Endothelial cell of umbilical vein (primary cell): ENCODE measurements at regions not wholly inside any gene's neighbourhood (a gene's known extent, or its start where the extent isn't known, plus 50 kb on each side); places are given as distances from the start of the nearest gene placed in this dataset.

Source experiments
- BruUV-seq: library from RNA; stranded (reverse); fragments of 400-500 nt; replicated peaks from 2 replicates; lab custom pipeline; 2021; lab: Mats Ljungman, UMichigan
- CTCF ChIA-PET: fragments of 300-600, 350-600 bp; sonication (Branson Sonifier 250); formaldehyde crosslinking; loops from one replicate; lab custom pipeline; 2021; ENCODE audit warnings: antibody characterized with exemption, inconsistent platforms; lab: Charles Lee
- POLR2A ChIA-PET: fragments of 300-600, 350-600 bp; sonication (Branson Sonifier 250); formaldehyde crosslinking; loops from one replicate; lab custom pipeline; 2021; ENCODE audit warnings: antibody characterized with exemption, inconsistent platforms; lab: Charles Lee
- DNase-seq: peaks from one replicate; pipeline ENCODE4 v3.0.0-alpha.2; 2011; ENCODE audit warnings: low read depth, low spot score
- FAIRE-seq: peaks from 2 replicates; lab custom pipeline; 2011; peaks lifted over from hg19 to GRCh38; lab: Jason Lieb, UNC
- H2AFZ ChIP-seq: 2 replicates; pipeline ENCODE4 v1.6.0; 2012; ENCODE audit warnings: low read depth, low read length, control low read depth, inconsistent platforms
- H3K27ac ChIP-seq: 2 replicates; pipeline ENCODE4 v1.5.1; 2011; ENCODE audit warnings: low read depth, mild to moderate bottlenecking, control low read depth, low read length, moderate library complexity; ENCODE audit not compliant: insufficient read depth
- H3K27me3 ChIP-seq, 2 experiments: 2 replicates each; pipeline versions ENCODE4 v1.6.0 to v1.6.1; 2011; ENCODE audit warnings: low read length in 2 of 2, mixed read lengths in 1 of 2; ENCODE audit not compliant: control insufficient read depth in 2 of 2, insufficient read depth in 2 of 2
- H3K36me3 ChIP-seq, 2 experiments: 2 replicates in 1 of 2; 3 replicates in 1 of 2; pipeline ENCODE4 v1.5.1; 2011; ENCODE audit warnings: low read length in 2 of 2, mild to moderate bottlenecking in 1 of 2, moderate library complexity in 1 of 2; ENCODE audit not compliant: control insufficient read depth in 2 of 2, insufficient read depth in 2 of 2; ENCODE audit errors: extremely low read depth in 1 of 2
- H3K4me1 ChIP-seq: 3 replicates; pipeline ENCODE4 v1.5.1; 2011; ENCODE audit warnings: mild to moderate bottlenecking, low read length; ENCODE audit not compliant: control insufficient read depth, insufficient read depth; ENCODE audit errors: extremely low read depth
- H3K4me2 ChIP-seq: 2 replicates; pipeline ENCODE4 v1.6.1; 2011; ENCODE audit warnings: low read length, control low read depth, mixed read lengths; ENCODE audit not compliant: insufficient read depth
- H3K4me3 ChIP-seq, 3 experiments: fragments of 200-600 bp in 1 of 3; sonication (generic), shearing (Covaris generic) in 1 of 3; replicated peaks in 1 of 3; 2 replicates each; pipeline ENCODE4 v1.5.1; 2011 to 2016; ENCODE audit warnings: control low read depth in 3 of 3, low read length in 3 of 3, mild to moderate bottlenecking in 2 of 3, inconsistent platforms in 1 of 3, low read depth in 1 of 3, moderate library complexity in 1 of 3; ENCODE audit not compliant: insufficient read depth in 1 of 3
- H3K79me2 ChIP-seq: 2 replicates; pipeline ENCODE4 v1.6.0; 2012; ENCODE audit warnings: low read length, inconsistent platforms; ENCODE audit not compliant: control insufficient read depth, insufficient read depth
- H3K9ac ChIP-seq: replicated peaks from 2 replicates; pipeline ENCODE3; 2011; ENCODE audit warnings: low read length, control low read depth; ENCODE audit not compliant: insufficient read depth; ENCODE audit errors: extremely low read depth
- H3K9me1 ChIP-seq: replicated peaks from 3 replicates; pipeline ENCODE4 v1.6.0; 2011; ENCODE audit warnings: mild to moderate bottlenecking, low read length; ENCODE audit not compliant: control insufficient read depth, insufficient read depth; ENCODE audit errors: extremely low read depth
- H3K9me3 ChIP-seq: replicated peaks from 2 replicates; pipeline ENCODE4 v1.5.1; 2012; ENCODE audit warnings: low read length, inconsistent platforms; ENCODE audit not compliant: control insufficient read depth, insufficient read depth
- H4K20me1 ChIP-seq: replicated peaks from 2 replicates; pipeline ENCODE3; 2011; ENCODE audit warnings: mild to moderate bottlenecking, low read length; ENCODE audit not compliant: control insufficient read depth, insufficient read depth; ENCODE audit errors: extremely low read depth
- EZH2 ChIP-seq: IDR thresholded peaks from 2 replicates; pipeline ENCODE4 v1.6.1; 2012; ENCODE audit warnings: borderline replicate concordance, low read depth, mild to moderate bottlenecking, moderate library complexity, low read length, inconsistent platforms; ENCODE audit not compliant: severe bottlenecking
- FOS ChIP-seq: IDR thresholded peaks from 2 replicates; pipeline ENCODE4 v1.6.1; 2011; ENCODE audit warnings: mild to moderate bottlenecking, low read length, moderate library complexity, borderline replicate concordance; ENCODE audit not compliant: insufficient read depth
- GATA2 ChIP-seq: IDR thresholded peaks from 2 replicates; pipeline ENCODE4 v1.7.0; 2011; ENCODE audit warnings: low read depth, mild to moderate bottlenecking, moderate library complexity, mixed read lengths, low read length; ENCODE audit not compliant: insufficient read length, insufficient read depth
- JUN ChIP-seq: IDR thresholded peaks from 2 replicates; pipeline ENCODE4 v1.6.1; 2011; ENCODE audit warnings: borderline replicate concordance, low read depth; ENCODE audit not compliant: insufficient read length, insufficient read depth
- MAX ChIP-seq: IDR thresholded peaks from 2 replicates; pipeline ENCODE4 v1.6.1; 2011; ENCODE audit not compliant: insufficient read depth, insufficient read length
- MYC ChIP-seq: IDR thresholded peaks from one replicate; pipeline ENCODE4 v1.6.1; 2011; ENCODE audit warnings: mild to moderate bottlenecking, low read depth, low read length
- POLR2A ChIP-seq: IDR thresholded peaks from 2 replicates; pipeline ENCODE4 v1.6.1; 2012; ENCODE audit warnings: low read depth, mild to moderate bottlenecking, control low read depth, low read length
- POLR2AphosphoS5 ChIP-seq: IDR thresholded peaks from 2 replicates; pipeline ENCODE4 v1.6.1; 2012; ENCODE audit warnings: low read depth, mild to moderate bottlenecking, control low read depth, low read length, moderate library complexity; ENCODE audit not compliant: insufficient read depth
- dilution Hi-C: fragments of 300-500 bp; cut with MboI; formaldehyde crosslinking; loops from one replicate; pipeline ENCODE4 v1.15.0; 2019; ENCODE audit warnings: low sequenced_read_pairs; ENCODE audit not compliant: extremely low pct_ligation_motif_present
- intact Hi-C: fragments of 100-400 bp; cut with micrococcal nuclease; formaldehyde crosslinking; loops from one replicate; pipeline ENCODE4 v1.10.0; 2022
- TF ChIP-seq, protein P1 (sequence below), 2 donors: IDR thresholded peaks; 1 replicate in 1 of 2; 2 replicates in 1 of 2; pipeline ENCODE4 v1.5.1; 2011; ENCODE audit warnings: low read length in 2 of 2, mild to moderate bottlenecking in 2 of 2, moderate library complexity in 2 of 2, control low read depth in 1 of 2, inconsistent platforms in 1 of 2, low read depth in 1 of 2; ENCODE audit not compliant: insufficient read depth in 1 of 2; ENCODE audit errors: extremely low read depth in 1 of 2

DNA sequence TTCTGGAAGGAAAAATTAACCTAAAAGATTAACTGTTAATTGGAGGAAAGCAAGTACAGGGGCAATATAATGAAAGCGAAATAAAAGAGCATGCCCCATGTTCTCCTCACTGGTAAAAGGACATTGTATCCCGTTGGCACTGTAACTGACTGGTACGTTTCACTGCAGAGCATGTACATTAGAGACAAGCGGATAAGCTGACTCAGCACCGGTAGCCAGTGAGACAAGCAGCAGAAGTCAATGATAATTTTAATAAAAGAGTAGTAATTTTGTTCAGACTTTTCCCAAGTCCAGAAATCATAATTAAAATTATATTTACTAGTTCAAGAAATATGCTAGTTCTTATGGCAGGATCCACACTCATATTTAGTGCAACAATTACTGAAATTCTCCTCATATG is 161.5 kb upstream of the VWC2 start:
- H3K27ac ChIP-seq: no peak overlapping the region
- TF ChIP-seq, protein P1, sequence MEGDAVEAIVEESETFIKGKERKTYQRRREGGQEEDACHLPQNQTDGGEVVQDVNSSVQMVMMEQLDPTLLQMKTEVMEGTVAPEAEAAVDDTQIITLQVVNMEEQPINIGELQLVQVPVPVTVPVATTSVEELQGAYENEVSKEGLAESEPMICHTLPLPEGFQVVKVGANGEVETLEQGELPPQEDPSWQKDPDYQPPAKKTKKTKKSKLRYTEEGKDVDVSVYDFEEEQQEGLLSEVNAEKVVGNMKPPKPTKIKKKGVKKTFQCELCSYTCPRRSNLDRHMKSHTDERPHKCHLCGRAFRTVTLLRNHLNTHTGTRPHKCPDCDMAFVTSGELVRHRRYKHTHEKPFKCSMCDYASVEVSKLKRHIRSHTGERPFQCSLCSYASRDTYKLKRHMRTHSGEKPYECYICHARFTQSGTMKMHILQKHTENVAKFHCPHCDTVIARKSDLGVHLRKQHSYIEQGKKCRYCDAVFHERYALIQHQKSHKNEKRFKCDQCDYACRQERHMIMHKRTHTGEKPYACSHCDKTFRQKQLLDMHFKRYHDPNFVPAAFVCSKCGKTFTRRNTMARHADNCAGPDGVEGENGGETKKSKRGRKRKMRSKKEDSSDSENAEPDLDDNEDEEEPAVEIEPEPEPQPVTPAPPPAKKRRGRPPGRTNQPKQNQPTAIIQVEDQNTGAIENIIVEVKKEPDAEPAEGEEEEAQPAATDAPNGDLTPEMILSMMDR (IDR thresholded peaks at IDR 0.05; ENCODE audit: extremely low read depth in 1 of 2, insufficient read depth in 1 of 2, low read depth in 1 of 2, low read length in 2 of 2): no peak
- TF ChIP-seq POLR2AphosphoS5 (no peak), FOS (no peak), GATA2 (no peak), EZH2 (no peak), JUN (no peak), MAX (no peak), POLR2A (no peak), MYC (no peak)
- POLR2A ChIA-PET: no interaction called here
- FAIRE-seq: no peak
- H2AFZ ChIP-seq: no peak overlapping the region
- BruUV-seq: no TSS peak
- no peaks in the 10 kb centered on the region for H3K9me3 ChIP-seq
- H3K9ac ChIP-seq: no peak overlapping the region
- H3K27me3 ChIP-seq: no peaks in the 10 kb centered on the region
- H3K4me3 ChIP-seq: no peak overlapping the region
- dilution Hi-C loops: no loop called here
- H3K9me1 ChIP-seq: no peaks in the 10 kb centered on the region
- no peaks in the 10 kb centered on the region for H3K79me2 ChIP-seq
- H4K20me1 ChIP-seq: no peaks in the 10 kb centered on the region
- no peaks in the 10 kb centered on the region for H3K4me1 ChIP-seq
- H3K36me3 ChIP-seq: no peaks in the 10 kb centered on the region
- intact Hi-C loops: no loop called here
- CTCF ChIA-PET: no interaction called here
- no peak overlapping the region for H3K4me2 ChIP-seq
- no peak for DNase-seq
